Prostate gland (tissue), 2 donors: ENCODE measurements at regions not wholly inside any gene's neighbourhood (a gene's known extent, or its start where the extent isn't known, plus 50 kb on each side); places are given as distances from the start of the nearest gene placed in this dataset.
A peak's percentile ranks its signal among the peaks of the same experiment; 100 is the strongest.

Experiments
- DNase-seq: peaks from one replicate; pipeline ENCODE4 v3.0.0-alpha.2; 2019; ENCODE audit warnings: low spot score
- H3K27ac ChIP-seq, 2 donors: fragments of 200-600 bp; sonication (generic); 2 replicates each; pipeline ENCODE4 v1.5.1; 2017 to 2019
- H3K27me3 ChIP-seq: fragments of 200-600 bp; sonication (generic); replicated peaks from 2 replicates; pipeline ENCODE4 v1.5.1; 2019; ENCODE audit not compliant: insufficient read depth
- H3K36me3 ChIP-seq, 2 donors: fragments of 200-600 bp; sonication (generic); 1 replicate in 1 of 2; 2 replicates in 1 of 2; pipeline versions ENCODE4 v1.5.1 to v1.8.1; 2017 to 2019
- H3K4me1 ChIP-seq: fragments of 200-600 bp; sonication (generic); replicated peaks from 2 replicates; pipeline ENCODE4 v1.5.1; 2019
- H3K4me3 ChIP-seq, 2 donors: fragments of 200-600 bp; sonication (generic); 2 replicates each; pipeline ENCODE4 v1.5.1; 2017 to 2019
- H3K9me3 ChIP-seq: fragments of 200-600 bp; sonication (generic); 2 replicates; pipeline ENCODE4 v1.5.1; 2017
- CTCF ChIP-seq, 4 experiments: fragments of 200-600 bp in 2 of 4; fragments of 450-650 bp in 2 of 4; sonication (generic) in 2 of 4; IDR thresholded peaks; 1 replicate in 3 of 4; 2 replicates in 1 of 4; pipeline ENCODE4 v1.5.1; 2016 to 2019; ENCODE audit warnings: antibody characterized with exemption in 4 of 4, mild to moderate bottlenecking in 2 of 4, moderate library complexity in 2 of 4
- POLR2A ChIP-seq: fragments of 450-650 bp; IDR thresholded peaks from one replicate; pipeline ENCODE4 v1.6.1; 2016; ENCODE audit warnings: antibody characterized with exemption, mild to moderate bottlenecking
- POLR2AphosphoS5 ChIP-seq: sonication (generic); formaldehyde crosslinking; IDR thresholded peaks from one replicate; pipeline ENCODE4 v1.6.1; 2017; ENCODE audit warnings: antibody characterized with exemption
- WGBS: methylation state at CpG from one replicate; pipeline ENCODE4 v1.1.5; 2018; 5-methylcytosine and 5-hydroxymethylcytosine counted together
- intact Hi-C: fragments of 100-400 bp; cut with DNase I; formaldehyde crosslinking; loops from one replicate; pipeline ENCODE4 v1.14.2; 2022

- intact Hi-C loops = no loop called here
- no peaks in the 10 kb centered on the region for H3K4me1 ChIP-seq
- no peak overlapping the region for H3K27ac ChIP-seq
- no peak for DNase-seq
- WGBS = 92% methylated on average over 3 of the region's 3 CpGs
- no peak overlapping the region for H3K4me3 ChIP-seq
- no peaks in the 10 kb centered on the region for H3K27me3 ChIP-seq
- TF ChIP-seq POLR2AphosphoS5 (no peak), POLR2A (no peak), CTCF (IDR thresholded peaks at IDR 0.05) (no peak)
- no peaks in the 10 kb centered on the region for H3K36me3 ChIP-seq
- H3K9me3 ChIP-seq = no peaks in the 10 kb centered on the region
Measured at GRCh38 chr4:45745741-45746140, 378.1 kb downstream of the GABRG1 start.

DNA sequence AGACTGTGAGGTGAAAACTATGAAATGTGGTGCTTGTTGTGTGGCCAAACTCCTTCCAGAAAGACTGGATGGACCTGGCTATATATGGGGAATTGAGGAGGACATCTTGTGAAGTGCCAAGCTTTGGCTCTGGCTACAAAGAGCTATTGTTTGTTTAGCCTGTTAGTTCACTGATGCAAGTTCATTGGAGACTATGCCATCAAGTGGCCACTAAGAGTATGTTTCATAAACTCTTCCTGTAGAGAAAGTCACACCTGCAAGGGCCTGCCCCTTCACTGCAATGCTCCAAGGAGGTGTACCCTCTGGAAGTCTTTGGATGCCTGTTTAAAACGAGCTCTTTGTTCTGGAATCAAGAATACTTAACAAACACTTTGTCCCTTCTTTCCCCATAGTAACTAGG lies 382.0 kb downstream of the GABRG1 start:
- Histone ChIP-seq H3K36me3 (no peaks in the 10 kb centered on the region), H3K9me3 (no peaks in the 10 kb centered on the region), H3K27ac (no peak overlapping the region), H3K4me1 (no peaks in the 10 kb centered on the region), H3K4me3 (no peak overlapping the region), H3K27me3 (no peaks in the 10 kb centered on the region)
- TF ChIP-seq CTCF (IDR thresholded peaks at IDR 0.05) (peak in 1 of 4 experiments; percentile 14), POLR2AphosphoS5 (no peak)
- WGBS = 56% methylated on average over 1 of the region's 1 CpG
- DNase-seq = no peak
- intact Hi-C loops = no loop called here

GRCh38 chr4:45732161-45732560 lies 391.7 kb downstream of the GABRG1 start:
- 71% methylated on average over 1 of the region's 1 CpG for WGBS
- DNase-seq = no peak
- Histone ChIP-seq H3K27me3 (no peaks in the 10 kb centered on the region), H3K4me1 (no peaks in the 10 kb centered on the region), H3K36me3 (no peaks in the 10 kb centered on the region), H3K4me3 (no peak overlapping the region), H3K9me3 (no peaks in the 10 kb centered on the region), H3K27ac (no peak overlapping the region)
- intact Hi-C loops = no loop called here
- no peak for TF ChIP-seq POLR2AphosphoS5
- no peak for TF ChIP-seq CTCF (IDR thresholded peaks at IDR 0.05)
- TF ChIP-seq POLR2A = no peak

GRCh38 chr4:45716093-45716492 lies 407.8 kb downstream of the GABRG1 start:
- intact Hi-C loops = no loop called here
- Histone ChIP-seq H3K4me3 (no peak overlapping the region), H3K4me1 (no peaks in the 10 kb centered on the region), H3K27ac (no peak overlapping the region), H3K27me3 (no peaks in the 10 kb centered on the region), H3K36me3 (no peaks in the 10 kb centered on the region), H3K9me3 (no peaks in the 10 kb centered on the region)
- 82% methylated on average over 3 of the region's 3 CpGs for WGBS
- DNase-seq = no peak
- TF ChIP-seq POLR2A (no peak), CTCF (IDR thresholded peaks at IDR 0.05) (no peak), POLR2AphosphoS5 (no peak)

DNA sequence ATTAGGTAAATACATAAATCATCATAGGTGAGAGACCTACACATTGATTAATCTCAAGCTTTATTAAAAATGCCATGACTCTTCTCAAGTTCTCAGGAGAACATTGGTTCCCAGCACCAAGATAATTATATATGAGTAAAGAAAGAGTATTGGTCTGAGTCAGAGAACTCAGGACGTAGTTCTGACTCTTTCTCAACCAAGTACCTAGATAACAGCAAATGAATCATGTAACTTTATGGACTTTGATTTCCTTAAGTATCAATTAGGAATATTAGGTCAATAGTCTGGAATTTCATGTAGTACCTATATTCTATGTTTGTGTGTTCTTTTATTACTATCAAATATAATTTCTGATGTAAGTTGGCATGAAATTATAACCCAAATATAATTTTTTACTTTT lies 409.9 kb downstream of the GABRG1 start:
- no peaks in the 10 kb centered on the region for H3K36me3 ChIP-seq
- no peak overlapping the region for H3K27ac ChIP-seq
- no peaks in the 10 kb centered on the region for H3K27me3 ChIP-seq
- intact Hi-C loops = no loop called here
- no peak overlapping the region for H3K4me3 ChIP-seq
- H3K4me1 ChIP-seq = no peaks in the 10 kb centered on the region
- H3K9me3 ChIP-seq = no peaks in the 10 kb centered on the region
- WGBS = 64% methylated on average over 1 of the region's 1 CpG
- TF ChIP-seq POLR2A = no peak
- no peak for TF ChIP-seq POLR2AphosphoS5
- TF ChIP-seq CTCF (IDR thresholded peaks at IDR 0.05) = no peak
- no peak for DNase-seq
